ENCODE measurements at regions not wholly inside any gene's neighbourhood (a gene's known extent, or its start where the extent isn't known, plus 50 kb on each side); places are given as distances from the start of the nearest gene placed in this dataset.

GRCh38 chr17:72476134-72476533 lies 355.3 kb downstream of the SOX9 start:
- Mint-ChIP-seq H3K4me1 (no peaks in the 10 kb centered on the region), H3K27me3 (ENCODE audit: low read depth in 3 of 3) (peaks cover 0 to 16% (median 6%) of the 10 kb centered on the region in 3 donors), H3K9me3 (peaks cover 0 to 12% (median 1%) of the 10 kb centered on the region in 6 donors), H3K4me3 (no peak overlapping the region), H3K27ac (no peak overlapping the region), H3K36me3 (no peaks in the 10 kb centered on the region)
- no peak for DNase-seq

DNA sequence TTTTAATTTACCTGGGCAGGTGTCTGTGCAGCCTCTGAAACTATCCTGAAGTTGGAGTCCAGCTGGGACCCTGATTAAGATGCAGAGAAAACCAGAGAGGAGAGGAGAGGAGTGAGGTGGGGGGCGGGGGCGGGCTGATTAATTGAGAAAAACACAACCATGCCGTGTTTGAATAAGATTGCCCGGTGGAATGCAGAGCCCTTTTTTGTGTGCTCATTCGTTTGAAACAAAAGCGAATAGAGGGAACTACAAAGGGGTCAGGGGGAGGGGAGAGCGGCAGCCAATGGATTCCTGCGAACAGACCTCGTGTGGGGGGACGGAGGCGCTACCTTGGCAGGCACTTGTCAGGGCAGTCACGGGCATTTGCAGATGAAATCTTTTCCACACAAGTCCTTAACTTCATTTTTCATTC lies 355.8 kb downstream of the SOX9 start:
- DNase-seq: no peak
- Mint-ChIP-seq H3K4me3 (no peak overlapping the region), H3K9me3 (peaks cover 0 to 12% (median 1%) of the 10 kb centered on the region in 6 donors), H3K27ac (no peak overlapping the region), H3K36me3 (no peaks in the 10 kb centered on the region), H3K27me3 (ENCODE audit: low read depth in 3 of 3) (peaks cover 0 to 16% (median 6%) of the 10 kb centered on the region in 3 donors), H3K4me1 (no peaks in the 10 kb centered on the region)

DNA sequence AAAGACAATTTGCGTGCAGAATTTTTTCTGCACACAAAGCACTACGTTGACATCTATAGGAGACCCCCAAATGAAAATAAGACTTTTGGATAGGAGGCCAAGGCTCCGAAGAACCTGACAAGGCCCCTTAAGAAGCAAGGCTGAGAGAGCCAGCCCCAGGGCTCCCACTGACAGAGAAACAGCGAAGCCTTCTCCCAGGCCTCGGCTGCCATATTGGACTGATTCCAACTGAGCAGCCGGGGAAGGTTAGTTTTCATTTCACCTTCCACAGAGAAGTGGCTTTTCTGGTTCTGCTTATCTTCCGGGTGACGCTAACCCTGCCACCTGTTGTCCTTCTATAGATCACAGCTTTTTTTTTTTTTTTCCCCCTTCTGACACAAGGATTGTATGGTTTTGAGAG lies 356.7 kb downstream of the SOX9 start:
- H3K36me3 Mint-ChIP-seq: no peaks in the 10 kb centered on the region
- peaks cover 0 to 12% (median 1%) of the 10 kb centered on the region in 6 donors for H3K9me3 Mint-ChIP-seq
- no peak for DNase-seq
- peaks cover 0 to 16% (median 5%) of the 10 kb centered on the region in 3 donors for H3K27me3 Mint-ChIP-seq (ENCODE audit: low read depth in 3 of 3)
- no peak overlapping the region for H3K4me3 Mint-ChIP-seq
- no peaks in the 10 kb centered on the region for H3K4me1 Mint-ChIP-seq
- H3K27ac Mint-ChIP-seq: no peak overlapping the region

DNA sequence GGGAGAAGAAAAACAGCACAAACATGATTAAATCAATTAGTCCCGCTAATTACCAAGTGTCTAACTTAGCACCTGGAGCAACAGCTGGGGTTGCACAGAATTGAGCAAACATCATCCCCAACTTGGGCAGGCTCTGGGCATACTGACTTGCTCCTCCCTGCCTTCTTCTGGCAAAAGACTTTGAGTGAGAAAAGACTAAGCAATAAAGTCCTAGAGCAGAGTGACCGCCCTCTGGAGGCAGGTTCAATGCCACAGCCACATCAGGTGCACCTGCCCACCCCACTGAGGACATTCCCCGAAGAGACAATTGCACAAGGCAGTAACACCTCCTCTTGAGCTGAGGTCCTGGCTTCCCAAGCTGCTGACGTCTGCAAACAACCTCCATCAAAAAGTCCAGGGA lies 358.3 kb downstream of the SOX9 start:
- H3K27ac Mint-ChIP-seq: no peak overlapping the region
- no peaks in the 10 kb centered on the region for H3K36me3 Mint-ChIP-seq
- peaks cover 0 to 11% (median 1%) of the 10 kb centered on the region in 6 donors for H3K9me3 Mint-ChIP-seq
- no peak overlapping the region for H3K4me3 Mint-ChIP-seq
- H3K4me1 Mint-ChIP-seq: no peaks in the 10 kb centered on the region
- no peak for DNase-seq
- peaks cover 0 to 12% (median 6%) of the 10 kb centered on the region in 3 donors for H3K27me3 Mint-ChIP-seq (ENCODE audit: low read depth in 3 of 3)

GRCh38 chr17:72481572-72481971 lies 360.8 kb downstream of the SOX9 start:
- Mint-ChIP-seq H3K27ac (no peak overlapping the region), H3K4me1 (no peaks in the 10 kb centered on the region), H3K4me3 (no peak overlapping the region), H3K9me3 (peaks cover 0 to 5% (median 1%) of the 10 kb centered on the region in 6 donors), H3K36me3 (no peaks in the 10 kb centered on the region), H3K27me3 (ENCODE audit: low read depth in 3 of 3) (peaks cover 0 to 6% (median 5%) of the 10 kb centered on the region in 3 donors)
- no peak for DNase-seq

GRCh38 chr17:72485596-72485995 lies 364.8 kb downstream of the SOX9 start:
- Mint-ChIP-seq H3K36me3 (no peaks in the 10 kb centered on the region), H3K4me1 (no peaks in the 10 kb centered on the region), H3K27ac (no peak overlapping the region), H3K4me3 (no peak overlapping the region), H3K9me3 (peaks cover 0 to 2% (median 0%) of the 10 kb centered on the region in 6 donors), H3K27me3 (ENCODE audit: low read depth in 3 of 3) (peaks cover 0 to 4% (median 3%) of the 10 kb centered on the region in 3 donors)
- DNase-seq: no peak

GRCh38 chr17:72486806-72487205 lies 366.0 kb downstream of the SOX9 start:
- no peak for DNase-seq
- Mint-ChIP-seq H3K4me1 (no peaks in the 10 kb centered on the region), H3K36me3 (no peaks in the 10 kb centered on the region), H3K4me3 (no peak overlapping the region), H3K27ac (no peak overlapping the region), H3K27me3 (ENCODE audit: low read depth in 3 of 3) (peaks cover 0 to 4% (median 3%) of the 10 kb centered on the region in 3 donors), H3K9me3 (peaks cover 0 to 2% (median 0%) of the 10 kb centered on the region in 6 donors)

- Mint-ChIP-seq H3K27me3 (ENCODE audit: low read depth in 3 of 3) (peaks cover 0 to 3% (median 2%) of the 10 kb centered on the region in 3 donors), H3K27ac (no peak overlapping the region), H3K9me3 (peaks cover 0 to 2% (median 0%) of the 10 kb centered on the region in 6 donors), H3K4me3 (no peak overlapping the region), H3K36me3 (no peaks in the 10 kb centered on the region), H3K4me1 (no peaks in the 10 kb centered on the region)
- no peak for DNase-seq
Measured at GRCh38 chr17:72487731-72488494, 367.1 kb downstream of the SOX9 start.

DNA sequence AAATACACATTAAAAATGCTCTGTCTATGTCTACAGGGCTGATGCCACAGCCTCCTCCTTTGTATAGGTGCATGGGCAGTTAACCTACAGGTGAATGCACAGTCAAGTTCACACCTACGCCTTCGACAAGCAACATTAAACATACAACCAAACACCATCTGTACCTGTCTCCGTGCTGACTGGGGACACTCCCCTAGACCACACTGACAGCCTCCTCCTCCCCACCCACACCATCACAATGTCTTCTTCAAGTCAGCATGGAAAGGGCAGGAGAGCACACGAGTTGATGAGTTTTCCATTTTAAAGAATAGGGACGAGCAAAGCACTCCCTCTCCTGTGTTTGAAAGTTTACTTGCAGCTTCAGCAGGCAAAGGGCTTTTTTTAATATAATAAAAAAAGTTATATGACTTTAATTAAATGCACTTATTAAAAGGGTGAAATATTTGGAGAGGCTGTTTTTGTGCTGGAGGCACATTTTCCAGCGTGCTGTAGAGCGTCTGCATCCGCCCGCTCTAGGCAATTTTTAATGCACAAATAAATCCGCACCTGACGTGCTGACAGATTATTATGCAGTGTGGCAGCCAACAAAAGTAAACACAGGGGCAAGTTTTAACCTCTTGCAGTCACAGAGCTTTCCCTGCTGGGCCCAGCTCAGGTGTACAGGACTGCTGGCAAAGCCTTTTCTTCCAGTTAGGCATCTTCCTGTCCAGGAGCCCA lies 367.9 kb downstream of the SOX9 start:
- Mint-ChIP-seq H3K36me3 (no peaks in the 10 kb centered on the region), H3K4me3 (no peak overlapping the region), H3K4me1 (no peaks in the 10 kb centered on the region), H3K9me3 (peaks cover 0 to 2% (median 0%) of the 10 kb centered on the region in 6 donors), H3K27me3 (ENCODE audit: low read depth in 3 of 3) (peaks cover 0 to 3% (median 2%) of the 10 kb centered on the region in 3 donors), H3K27ac (no peak overlapping the region)
- no peak for DNase-seq

DNA sequence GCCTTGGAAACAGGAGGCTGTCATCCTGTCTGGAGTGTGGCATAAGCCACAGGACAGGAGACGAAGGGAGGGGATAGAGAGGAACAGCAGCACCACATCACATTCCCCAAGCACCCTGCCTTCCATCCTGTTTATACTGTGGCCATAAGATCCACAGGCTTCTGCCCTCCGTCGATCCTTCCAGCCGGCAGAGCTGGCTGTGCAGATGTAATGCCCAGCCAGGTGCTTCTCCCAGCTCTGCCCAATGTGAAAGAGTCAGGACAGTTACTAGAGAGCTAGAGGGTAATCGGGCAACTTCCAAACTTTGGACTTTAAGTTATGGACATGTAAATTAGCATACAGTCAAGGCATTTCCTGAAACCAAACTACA lies 368.4 kb downstream of the SOX9 start:
- no peaks in the 10 kb centered on the region for H3K4me1 Mint-ChIP-seq
- DNase-seq: no peak
- H3K27ac Mint-ChIP-seq: no peak overlapping the region
- H3K27me3 Mint-ChIP-seq (ENCODE audit: low read depth in 3 of 3): peaks cover 0 to 3% (median 0%) of the 10 kb centered on the region in 3 donors
- peaks cover 0 to 2% (median 0%) of the 10 kb centered on the region in 6 donors for H3K9me3 Mint-ChIP-seq
- no peaks in the 10 kb centered on the region for H3K36me3 Mint-ChIP-seq
- no peak overlapping the region for H3K4me3 Mint-ChIP-seq

DNA sequence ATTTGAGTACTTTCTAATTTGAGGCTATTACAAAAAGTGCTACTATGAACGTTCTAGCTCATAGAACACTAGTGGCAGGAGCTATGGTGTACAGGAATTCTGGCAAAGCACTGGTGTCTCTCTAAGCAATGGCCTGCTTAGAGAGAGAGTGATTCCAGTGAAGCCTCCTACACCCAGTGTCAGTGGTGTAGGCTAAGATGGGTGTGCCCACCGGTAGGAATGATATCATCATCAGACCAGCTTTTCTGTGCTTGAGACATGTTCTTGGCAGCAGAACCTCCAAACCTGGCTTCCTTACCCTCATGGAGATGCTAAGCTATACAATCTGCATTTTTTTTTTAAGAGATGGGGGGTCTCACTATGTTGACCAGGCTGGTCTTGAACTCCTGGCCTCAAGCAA lies 370.3 kb downstream of the SOX9 start:
- DNase-seq: no peak
- H3K9me3 Mint-ChIP-seq: peaks cover 0 to 3% (median 0%) of the 10 kb centered on the region in 6 donors
- H3K27ac Mint-ChIP-seq: no peak overlapping the region
- H3K4me3 Mint-ChIP-seq: no peak overlapping the region
- H3K4me1 Mint-ChIP-seq: no peaks in the 10 kb centered on the region
- H3K36me3 Mint-ChIP-seq: no peaks in the 10 kb centered on the region
- peaks cover 0 to 3% (median 0%) of the 10 kb centered on the region in 3 donors for H3K27me3 Mint-ChIP-seq (ENCODE audit: low read depth in 3 of 3)

DNA sequence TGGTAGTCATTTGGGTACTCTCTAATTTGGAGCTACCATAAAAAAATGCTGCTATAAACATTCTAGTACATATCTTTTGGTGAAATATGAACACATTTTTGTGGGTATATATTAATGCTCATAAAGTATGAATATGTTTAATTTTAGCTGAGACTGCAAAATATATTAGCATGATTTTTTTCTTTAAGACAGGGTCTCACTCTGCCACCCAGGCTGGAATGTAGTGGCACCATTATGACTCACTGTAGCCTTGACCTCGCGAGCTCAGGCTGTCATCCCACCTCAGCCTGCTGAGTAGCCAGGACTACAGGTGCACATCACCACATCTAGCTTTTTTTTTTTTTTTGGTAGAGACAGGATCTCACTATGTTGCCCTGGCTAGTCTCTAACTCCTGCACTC lies 371.7 kb downstream of the SOX9 start:
- no peaks in the 10 kb centered on the region for H3K36me3 Mint-ChIP-seq
- H3K9me3 Mint-ChIP-seq: peaks cover 0 to 3% (median 0%) of the 10 kb centered on the region in 6 donors
- H3K27me3 Mint-ChIP-seq (ENCODE audit: low read depth in 3 of 3): peaks cover 0 to 3% (median 0%) of the 10 kb centered on the region in 3 donors
- DNase-seq: no peak
- H3K4me3 Mint-ChIP-seq: no peak overlapping the region
- no peaks in the 10 kb centered on the region for H3K4me1 Mint-ChIP-seq
- H3K27ac Mint-ChIP-seq: no peak overlapping the region

- no peak overlapping the region for H3K27ac Mint-ChIP-seq
- DNase-seq: no peak
- peaks cover 0 to 3% (median 0%) of the 10 kb centered on the region in 3 donors for H3K27me3 Mint-ChIP-seq (ENCODE audit: low read depth in 3 of 3)
- H3K4me3 Mint-ChIP-seq: no peak overlapping the region
- peaks cover 0 to 3% (median 0%) of the 10 kb centered on the region in 6 donors for H3K9me3 Mint-ChIP-seq
- no peaks in the 10 kb centered on the region for H3K4me1 Mint-ChIP-seq
- H3K36me3 Mint-ChIP-seq: no peaks in the 10 kb centered on the region
Measured at GRCh38 chr17:72492941-72493340, 372.1 kb downstream of the SOX9 start.

DNA sequence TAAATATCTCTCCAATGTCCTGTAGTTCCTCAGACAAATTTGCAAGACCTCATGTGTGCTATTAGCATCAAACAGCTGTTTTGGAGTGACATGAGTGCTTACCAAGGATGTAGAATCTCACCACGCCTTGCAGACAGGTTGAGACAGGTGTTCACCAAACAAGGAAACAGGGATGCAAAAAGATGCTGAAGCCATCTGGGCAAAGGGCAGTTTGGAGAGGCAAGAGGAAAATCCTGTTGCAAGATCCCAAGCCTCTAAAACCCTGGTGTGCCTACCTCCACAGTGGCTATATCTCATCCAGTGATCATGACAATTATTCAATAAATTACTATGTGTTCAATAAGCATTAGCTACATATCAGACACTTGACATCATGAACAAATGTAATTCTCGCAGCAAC lies 373.7 kb downstream of the SOX9 start:
- no peaks in the 10 kb centered on the region for H3K27me3 Mint-ChIP-seq (ENCODE audit: low read depth in 3 of 3)
- H3K27ac Mint-ChIP-seq: no peak overlapping the region
- H3K36me3 Mint-ChIP-seq: no peaks in the 10 kb centered on the region
- no peaks in the 10 kb centered on the region for H3K4me1 Mint-ChIP-seq
- DNase-seq: no peak
- H3K4me3 Mint-ChIP-seq: no peak overlapping the region
- peaks cover 0 to 3% (median 0%) of the 10 kb centered on the region in 6 donors for H3K9me3 Mint-ChIP-seq
